Ishikawa (cell line): ENCODE measurements at regions not wholly inside any gene's neighbourhood (a gene's known extent, or its start where the extent isn't known, plus 50 kb on each side); places are given as distances from the start of the nearest gene placed in this dataset.

ENCODE experiments used
- CEBPB ChIP-seq: IDR thresholded peaks from 2 replicates; pipeline ENCODE4 v1.6.1; 2012
- CREB1 ChIP-seq: IDR thresholded peaks from 2 replicates; pipeline ENCODE4 v1.6.1; 2012; ENCODE audit warnings: low read depth
- EGR1 ChIP-seq: IDR thresholded peaks from 2 replicates; pipeline ENCODE4 v1.6.1; 2012
- EP300 ChIP-seq: IDR thresholded peaks from 2 replicates; pipeline ENCODE4 v1.6.1; 2012; ENCODE audit warnings: borderline replicate concordance
- NFIC ChIP-seq: IDR thresholded peaks from 2 replicates; pipeline ENCODE4 v1.6.1; 2012
- RAD21 ChIP-seq: IDR thresholded peaks from 2 replicates; pipeline ENCODE4 v1.6.1; 2012; ENCODE audit warnings: low read depth
- TAF1 ChIP-seq: IDR thresholded peaks from 2 replicates; pipeline ENCODE4 v1.6.1; 2012; ENCODE audit warnings: low read depth, mild to moderate bottlenecking
- TEAD4 ChIP-seq: IDR thresholded peaks from 2 replicates; pipeline ENCODE4 v1.6.1; 2012
- YY1 ChIP-seq: IDR thresholded peaks from 2 replicates; pipeline ENCODE4 v1.6.1; 2012; ENCODE audit warnings: low read depth
- TF ChIP-seq, protein P1 (sequence below): IDR thresholded peaks from 2 replicates; pipeline ENCODE4 v1.6.1; 2012
- TF ChIP-seq, protein P2 (sequence below): IDR thresholded peaks from 2 replicates; pipeline ENCODE4 v1.6.1; 2012; ENCODE audit warnings: low read depth, mild to moderate bottlenecking
- TF ChIP-seq, protein P3 (sequence below): IDR thresholded peaks from 2 replicates; pipeline ENCODE4 v1.6.1; 2012

DNA sequence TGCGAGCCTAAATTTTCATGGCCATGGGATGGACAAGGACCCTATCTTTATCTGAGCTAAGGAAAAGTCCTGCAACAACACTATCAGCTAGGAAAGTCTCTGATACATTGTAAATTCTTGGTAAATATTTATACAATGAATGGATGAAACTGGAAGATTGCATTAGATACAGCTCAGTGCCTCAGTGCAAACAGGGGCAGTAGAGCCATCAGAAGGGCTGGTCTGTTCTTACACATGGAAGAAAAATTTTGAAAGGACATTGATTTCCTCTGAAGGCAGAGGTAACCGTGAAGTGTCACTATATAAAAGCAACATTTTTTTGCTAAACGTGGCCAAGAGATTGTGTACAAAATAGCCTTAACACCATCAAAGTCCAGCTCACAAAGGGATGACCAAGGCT is 153.2 kb upstream of the GADL1 start:
- TF ChIP-seq EP300 (no peak), NFIC (no peak), TAF1 (no peak), YY1 (no peak), RAD21 (no peak), CEBPB (no peak), TEAD4 (no peak), EGR1 (no peak), CREB1 (no peak)
- TF ChIP-seq, protein P1, sequence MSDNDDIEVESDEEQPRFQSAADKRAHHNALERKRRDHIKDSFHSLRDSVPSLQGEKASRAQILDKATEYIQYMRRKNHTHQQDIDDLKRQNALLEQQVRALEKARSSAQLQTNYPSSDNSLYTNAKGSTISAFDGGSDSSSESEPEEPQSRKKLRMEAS, result no peak
- TF ChIP-seq, protein P2, sequence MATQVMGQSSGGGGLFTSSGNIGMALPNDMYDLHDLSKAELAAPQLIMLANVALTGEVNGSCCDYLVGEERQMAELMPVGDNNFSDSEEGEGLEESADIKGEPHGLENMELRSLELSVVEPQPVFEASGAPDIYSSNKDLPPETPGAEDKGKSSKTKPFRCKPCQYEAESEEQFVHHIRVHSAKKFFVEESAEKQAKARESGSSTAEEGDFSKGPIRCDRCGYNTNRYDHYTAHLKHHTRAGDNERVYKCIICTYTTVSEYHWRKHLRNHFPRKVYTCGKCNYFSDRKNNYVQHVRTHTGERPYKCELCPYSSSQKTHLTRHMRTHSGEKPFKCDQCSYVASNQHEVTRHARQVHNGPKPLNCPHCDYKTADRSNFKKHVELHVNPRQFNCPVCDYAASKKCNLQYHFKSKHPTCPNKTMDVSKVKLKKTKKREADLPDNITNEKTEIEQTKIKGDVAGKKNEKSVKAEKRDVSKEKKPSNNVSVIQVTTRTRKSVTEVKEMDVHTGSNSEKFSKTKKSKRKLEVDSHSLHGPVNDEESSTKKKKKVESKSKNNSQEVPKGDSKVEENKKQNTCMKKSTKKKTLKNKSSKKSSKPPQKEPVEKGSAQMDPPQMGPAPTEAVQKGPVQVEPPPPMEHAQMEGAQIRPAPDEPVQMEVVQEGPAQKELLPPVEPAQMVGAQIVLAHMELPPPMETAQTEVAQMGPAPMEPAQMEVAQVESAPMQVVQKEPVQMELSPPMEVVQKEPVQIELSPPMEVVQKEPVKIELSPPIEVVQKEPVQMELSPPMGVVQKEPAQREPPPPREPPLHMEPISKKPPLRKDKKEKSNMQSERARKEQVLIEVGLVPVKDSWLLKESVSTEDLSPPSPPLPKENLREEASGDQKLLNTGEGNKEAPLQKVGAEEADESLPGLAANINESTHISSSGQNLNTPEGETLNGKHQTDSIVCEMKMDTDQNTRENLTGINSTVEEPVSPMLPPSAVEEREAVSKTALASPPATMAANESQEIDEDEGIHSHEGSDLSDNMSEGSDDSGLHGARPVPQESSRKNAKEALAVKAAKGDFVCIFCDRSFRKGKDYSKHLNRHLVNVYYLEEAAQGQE, result no peak
- TF ChIP-seq, protein P3, sequence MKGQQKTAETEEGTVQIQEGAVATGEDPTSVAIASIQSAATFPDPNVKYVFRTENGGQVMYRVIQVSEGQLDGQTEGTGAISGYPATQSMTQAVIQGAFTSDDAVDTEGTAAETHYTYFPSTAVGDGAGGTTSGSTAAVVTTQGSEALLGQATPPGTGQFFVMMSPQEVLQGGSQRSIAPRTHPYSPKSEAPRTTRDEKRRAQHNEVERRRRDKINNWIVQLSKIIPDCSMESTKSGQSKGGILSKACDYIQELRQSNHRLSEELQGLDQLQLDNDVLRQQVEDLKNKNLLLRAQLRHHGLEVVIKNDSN, result no peak
